K562 (cell line): ENCODE measurements at regions not wholly inside any gene's neighbourhood (a gene's known extent, or its start where the extent isn't known, plus 50 kb on each side); places are given as distances from the start of the nearest gene placed in this dataset.

Experiments used
- ATAC-seq: fragments of 200-7000 bp; cut with Tn5 transposase; 3 replicates; pipeline ENCODE4 v1.9.1; 2020; ENCODE audit warnings: moderate library complexity
- BruUV-seq: library from RNA; stranded (reverse); fragments of 400-500 nt; replicated peaks from 2 replicates; lab custom pipeline; 2021; lab: Mats Ljungman, UMichigan
- CTCF ChIA-PET: fragments of 300-600 bp; formaldehyde crosslinking; extraction: SDS; loops from one replicate; lab custom pipeline; 2021; ENCODE audit warnings: low intra/inter-chr PET ratio; lab: Yijun Ruan, JAX
- POLR2A ChIA-PET: fragments of 300-600, 350-650 bp; sonication (Branson Sonifier 250); formaldehyde crosslinking; extraction: SDS; loops from one replicate; lab custom pipeline; 2021; ENCODE audit warnings: antibody characterized with exemption, inconsistent platforms; lab: Yijun Ruan, JAX
- DNase-seq, 4 experiments: peaks; one replicate each; pipeline versions ENCODE4 v3.0.0 to v3.0.0-alpha.2; 2011 to 2018; ENCODE audit warnings: low spot score in 3 of 4, mixed read lengths in 3 of 4; ENCODE audit errors: extremely low read depth in 1 of 4
- FAIRE-seq: peaks from 2 replicates; lab custom pipeline; 2011; peaks lifted over from hg19 to GRCh38; lab: Jason Lieb, UNC
- H2AFZ ChIP-seq: 2 replicates; pipeline ENCODE4 v1.6.0; 2011; ENCODE audit warnings: low read depth, low read length, control low read depth, inconsistent platforms
- H3K27ac ChIP-seq: fragments of 200-600 bp; 3 replicates; pipeline ENCODE4 v1.8.0; 2011; ENCODE audit warnings: low read depth, mild to moderate bottlenecking, control low read depth, inconsistent platforms, low read length, moderate library complexity, mixed read lengths; ENCODE audit errors: extremely low read depth
- H3K27me3 ChIP-seq, 2 experiments: fragments of 300-600 bp in 1 of 2; 2 replicates in 1 of 2; 3 replicates in 1 of 2; pipeline versions ENCODE4 v1.6.0 to v1.8.0; 2011; ENCODE audit warnings: inconsistent platforms in 2 of 2, low read length in 2 of 2, mild to moderate bottlenecking in 1 of 2, mixed read lengths in 1 of 2, moderate library complexity in 1 of 2; ENCODE audit not compliant: control insufficient read depth in 2 of 2, insufficient read depth in 2 of 2
- H3K36me3 ChIP-seq: fragments of 300-600 bp; 3 replicates; pipeline ENCODE4 v1.8.0; 2011; ENCODE audit warnings: mild to moderate bottlenecking, low read length, inconsistent platforms; ENCODE audit not compliant: control insufficient read depth, insufficient read depth
- H3K4me1 ChIP-seq, 2 experiments: fragments of 200-600 bp in 1 of 2; replicated peaks in 1 of 2; 2 replicates in 1 of 2; 3 replicates in 1 of 2; pipeline versions ENCODE4 v1.5.1 to v1.8.0; 2011; ENCODE audit warnings: inconsistent platforms in 2 of 2, low read length in 2 of 2, mild to moderate bottlenecking in 1 of 2, mixed read lengths in 1 of 2, moderate library complexity in 1 of 2; ENCODE audit not compliant: control insufficient read depth in 2 of 2, insufficient read depth in 2 of 2
- H3K4me2 ChIP-seq: 2 replicates; pipeline ENCODE4 v1.6.1; 2011; ENCODE audit warnings: low read length, control low read depth, inconsistent platforms, mixed read lengths; ENCODE audit not compliant: insufficient read depth
- H3K4me3 ChIP-seq: fragments of 200-600 bp; sonication (generic), shearing (Covaris generic); 2 replicates; pipeline ENCODE4 v1.5.1; 2016; ENCODE audit warnings: control low read depth, inconsistent platforms
- H3K79me2 ChIP-seq: fragments of 200-600 bp; 3 replicates; pipeline ENCODE4 v1.8.0; 2011; ENCODE audit warnings: low read length, inconsistent platforms; ENCODE audit not compliant: control insufficient read depth, insufficient read depth
- H3K9ac ChIP-seq, 2 experiments: 2 replicates each; pipeline versions ENCODE4 v1.6.0 to v1.6.1; 2011; ENCODE audit warnings: low read depth in 2 of 2, low read length in 2 of 2, control low read depth in 1 of 2, inconsistent platforms in 1 of 2, mild to moderate bottlenecking in 1 of 2, mixed read lengths in 1 of 2; ENCODE audit not compliant: insufficient read depth in 1 of 2
- H3K9me1 ChIP-seq: one replicate; pipeline ENCODE4 v1.6.0; 2011; ENCODE audit warnings: inconsistent platforms, mild to moderate bottlenecking, low read length, moderate library complexity; ENCODE audit not compliant: control insufficient read depth, insufficient read depth
- H3K9me3 ChIP-seq: replicated peaks from 2 replicates; pipeline ENCODE4 v1.5.1; 2011; ENCODE audit warnings: low read depth, low read length, inconsistent platforms; ENCODE audit not compliant: control insufficient read depth, insufficient read depth
- H4K20me1 ChIP-seq: replicated peaks from 2 replicates; pipeline ENCODE4 v1.6.1; 2011; ENCODE audit warnings: low read length, inconsistent platforms, mixed read lengths; ENCODE audit not compliant: control insufficient read depth, insufficient read depth
- DPF2 ChIP-seq: fragments of 450-650 bp; IDR thresholded peaks from 2 replicates; pipeline ENCODE4 v1.6.1; 2016
- MBD2 ChIP-seq: sonication (generic); IDR thresholded peaks from 2 replicates; pipeline ENCODE4 v1.6.1; 2016; ENCODE audit warnings: low read depth, borderline replicate concordance
- ZMIZ1 ChIP-seq, 2 experiments: fragments of 150-350 bp in 1 of 2; IDR thresholded peaks; 2 replicates each; pipeline ENCODE4 v1.6.1; 2012 to 2016; ENCODE audit warnings: low read depth in 2 of 2, low read length in 2 of 2, mild to moderate bottlenecking in 1 of 2, moderate library complexity in 1 of 2
- WGBS: fragments of 100-300 bp; shearing (Covaris generic); methylation state at CpG from one replicate; pipeline ENCODE4 v1.1.6; 2016; ENCODE audit warnings: low coverage, mixed read lengths; ENCODE audit not compliant: insufficient coverage; ENCODE audit errors: missing lambda C conversion rate; 5-methylcytosine and 5-hydroxymethylcytosine counted together
- in situ Hi-C: fragments of 300-500 bp; cut with MboI; formaldehyde crosslinking; loops from 4 replicates; pipeline ENCODE4 v1.15.0; 2018; ENCODE audit warnings: inconsistent platforms, mixed read lengths
- intact Hi-C: fragments of 100-400 bp; cut with micrococcal nuclease; formaldehyde crosslinking; loops from 2 replicates; pipeline ENCODE4 v1.14.2; 2022

GRCh38 chr16:76059186-76059585 is 218.0 kb upstream of the CNTNAP4 start:
- Histone ChIP-seq H4K20me1 (no peaks in the 10 kb centered on the region), H3K4me1 (no peaks in the 10 kb centered on the region), H3K9me1 (no peaks in the 10 kb centered on the region), H3K4me2 (no peak overlapping the region), H2AFZ (no peak overlapping the region), H3K27me3 (no peaks in the 10 kb centered on the region), H3K9ac (no peak overlapping the region), H3K79me2 (no peaks in the 10 kb centered on the region), H3K9me3 (no peaks in the 10 kb centered on the region), H3K4me3 (no peak overlapping the region), H3K27ac (no peak overlapping the region), H3K36me3 (no peaks in the 10 kb centered on the region)
- POLR2A ChIA-PET = no interaction called here
- DNase-seq = no peak
- CTCF ChIA-PET = interaction anchor here (0.6 kb wide), 1 partner anchor 1518 kb away, joined by 3 read pairs; no protein-coding TSS in a partner anchor
- TF ChIP-seq MBD2 (no peak), DPF2 (no peak), ZMIZ1 (IDR thresholded peaks at IDR 0.05; ENCODE audit: low read depth in 2 of 2, low read length in 2 of 2) (no peak)
- WGBS = 0% methylated on average over 3 of the region's 3 CpGs
- BruUV-seq = no TSS peak
- no peak for FAIRE-seq
- ATAC-seq = no peak
- in situ Hi-C loops = no loop called here
- intact Hi-C loops = no loop called here
